ENCODE measurements at regions not wholly inside any gene's neighbourhood (a gene's known extent, or its start where the extent isn't known, plus 50 kb on each side); places are given as distances from the start of the nearest gene placed in this dataset.

- Histone ChIP-seq H3K4me1 (no peaks in the 10 kb centered on the region), H3K36me3 (no peaks in the 10 kb centered on the region), H3K9me3 (no peaks in the 10 kb centered on the region), H3K27me3 (no peaks in the 10 kb centered on the region), H3K4me3 (no peak overlapping the region), H3K27ac (no peak overlapping the region)
- ATAC-seq (no peak), DNase-seq (no peak)
- intact Hi-C loops (cut with DNase I; ENCODE audit: low total_unique reads), result no loop called here
- in situ Hi-C loops (cut with MboI; ENCODE audit: low sequenced_read_pairs in 4 of 4), result no loop called here
- TF ChIP-seq POLR2A (IDR thresholded peaks at IDR 0.05), result no peak
- TF ChIP-seq CTCF (IDR thresholded peaks at IDR 0.05 in 4 of 5, conservative IDR thresholded peaks at IDR 0.05 in 1 of 5), result no peak
Measured at GRCh38 chr16:61471023-61471422, 565.2 kb downstream of the CDH8 start.

GRCh38 chr16:61465285-61465684, 571.0 kb downstream of the CDH8 start:
- TF ChIP-seq CTCF (IDR thresholded peaks at IDR 0.05 in 4 of 5, conservative IDR thresholded peaks at IDR 0.05 in 1 of 5) (no peak), POLR2A (IDR thresholded peaks at IDR 0.05) (no peak)
- no peak for ATAC-seq
- H3K9me3 ChIP-seq, result no peaks in the 10 kb centered on the region
- H3K4me1 ChIP-seq, result no peaks in the 10 kb centered on the region
- no peak for DNase-seq
- no peaks in the 10 kb centered on the region for H3K36me3 ChIP-seq
- intact Hi-C loops (cut with DNase I; ENCODE audit: low total_unique reads) (no loop called here), in situ Hi-C loops (cut with MboI; ENCODE audit: low sequenced_read_pairs in 4 of 4) (no loop called here)
- no peak overlapping the region for H3K27ac ChIP-seq
- no peaks in the 10 kb centered on the region for H3K27me3 ChIP-seq
- H3K4me3 ChIP-seq, result no peak overlapping the region

- intact Hi-C loops (cut with DNase I; ENCODE audit: low total_unique reads), result no loop called here
- no peaks in the 10 kb centered on the region for H3K36me3 ChIP-seq
- H3K4me1 ChIP-seq, result no peaks in the 10 kb centered on the region
- H3K4me3 ChIP-seq, result no peak overlapping the region
- no peak for DNase-seq
- no peaks in the 10 kb centered on the region for H3K9me3 ChIP-seq
- H3K27ac ChIP-seq, result no peak overlapping the region
- no peaks in the 10 kb centered on the region for H3K27me3 ChIP-seq
- in situ Hi-C loops (cut with MboI; ENCODE audit: low sequenced_read_pairs in 4 of 4), result no loop called here
- TF ChIP-seq CTCF (IDR thresholded peaks at IDR 0.05 in 4 of 5, conservative IDR thresholded peaks at IDR 0.05 in 1 of 5), result no peak
- TF ChIP-seq POLR2A (IDR thresholded peaks at IDR 0.05), result no peak
- no peak for ATAC-seq
Measured at GRCh38 chr16:61460020-61460419, 576.2 kb downstream of the CDH8 start.

GRCh38 chr16:61435346-61435745, 600.9 kb downstream of the CDH8 start:
- Histone ChIP-seq H3K27me3 (no peaks in the 10 kb centered on the region), H3K4me1 (no peaks in the 10 kb centered on the region), H3K4me3 (no peak overlapping the region), H3K9me3 (no peaks in the 10 kb centered on the region), H3K27ac (no peak overlapping the region), H3K36me3 (no peaks in the 10 kb centered on the region)
- intact Hi-C loops (cut with DNase I; ENCODE audit: low total_unique reads), result no loop called here
- in situ Hi-C loops (cut with MboI; ENCODE audit: low sequenced_read_pairs in 4 of 4), result no loop called here
- no peak for DNase-seq
- no peak for ATAC-seq
- no peak for TF ChIP-seq CTCF (IDR thresholded peaks at IDR 0.05 in 4 of 5, conservative IDR thresholded peaks at IDR 0.05 in 1 of 5)
- no peak for TF ChIP-seq POLR2A (IDR thresholded peaks at IDR 0.05)

GRCh38 chr16:61432421-61432820, 603.8 kb downstream of the CDH8 start:
- TF ChIP-seq CTCF (IDR thresholded peaks at IDR 0.05 in 4 of 5, conservative IDR thresholded peaks at IDR 0.05 in 1 of 5) (peak in 1 of 5 experiments; percentile 7), POLR2A (IDR thresholded peaks at IDR 0.05) (no peak)
- ATAC-seq (no peak), DNase-seq (no peak)
- no peaks in the 10 kb centered on the region for H3K27me3 ChIP-seq
- H3K36me3 ChIP-seq, result no peaks in the 10 kb centered on the region
- H3K4me1 ChIP-seq, result no peaks in the 10 kb centered on the region
- intact Hi-C loops (cut with DNase I; ENCODE audit: low total_unique reads), result no loop called here
- in situ Hi-C loops (cut with MboI; ENCODE audit: low sequenced_read_pairs in 4 of 4), result no loop called here
- H3K27ac ChIP-seq, result no peak overlapping the region
- no peaks in the 10 kb centered on the region for H3K9me3 ChIP-seq
- no peak overlapping the region for H3K4me3 ChIP-seq
